Neuronal stem cell (in vitro differentiated cells): ENCODE measurements at regions not wholly inside any gene's neighbourhood (a gene's known extent, or its start where the extent isn't known, plus 50 kb on each side); places are given as distances from the start of the nearest gene placed in this dataset.

Source experiments
- DNase-seq: peaks from one replicate; pipeline ENCODE4 v3.0.0-alpha.2; 2013; ENCODE audit warnings: low spot score
- H2AFZ ChIP-seq: one replicate; pipeline ENCODE4 v1.6.1; 2013; ENCODE audit warnings: mild to moderate bottlenecking, low read length, inconsistent platforms
- H2AK5ac ChIP-seq: 2 replicates; pipeline ENCODE4 v1.6.1; 2013; ENCODE audit warnings: low read depth, mild to moderate bottlenecking, inconsistent platforms, low read length, moderate library complexity, mixed read lengths
- H2BK120ac ChIP-seq: 2 replicates; pipeline ENCODE4 v1.6.1; 2013; ENCODE audit warnings: low read depth, mild to moderate bottlenecking, inconsistent platforms, low read length, moderate library complexity, mixed read lengths
- H2BK12ac ChIP-seq: one replicate; pipeline ENCODE4 v1.6.1; 2013; ENCODE audit warnings: low read length, inconsistent platforms
- H2BK15ac ChIP-seq: 2 replicates; pipeline ENCODE4 v1.6.1; 2013; ENCODE audit warnings: mild to moderate bottlenecking, low read length, inconsistent platforms, mixed read lengths
- H2BK5ac ChIP-seq: one replicate; pipeline ENCODE4 v1.6.1; 2013; ENCODE audit warnings: inconsistent platforms, mild to moderate bottlenecking, low read length, moderate library complexity
- H3K14ac ChIP-seq: one replicate; pipeline ENCODE4 v1.6.1; 2013; ENCODE audit warnings: low read length, inconsistent platforms
- H3K18ac ChIP-seq: 2 replicates; pipeline ENCODE4 v1.6.1; 2013; ENCODE audit warnings: low read length, inconsistent platforms
- H3K23ac ChIP-seq: 2 replicates; pipeline ENCODE4 v1.6.1; 2013; ENCODE audit warnings: low read depth, mild to moderate bottlenecking, mixed read lengths, low read length, inconsistent platforms; ENCODE audit not compliant: poor library complexity
- H3K27ac ChIP-seq: replicated peaks from 3 replicates; pipeline ENCODE4 v1.5.1; 2013; ENCODE audit warnings: low read length, inconsistent platforms
- H3K27me3 ChIP-seq, 3 experiments: 2 replicates each; pipeline ENCODE4 v1.6.1; 2013; ENCODE audit warnings: low read length in 3 of 3, mild to moderate bottlenecking in 2 of 3, inconsistent platforms in 1 of 3, low read depth in 1 of 3, mixed read lengths in 1 of 3, moderate library complexity in 1 of 3; ENCODE audit not compliant: control insufficient read depth in 3 of 3, insufficient read depth in 3 of 3
- H3K36me3 ChIP-seq, 2 donors: replicated peaks in 1 of 2; 2 replicates each; pipeline ENCODE4 v1.6.1; 2013; ENCODE audit warnings: low read length in 2 of 2; ENCODE audit not compliant: control insufficient read depth in 2 of 2, insufficient read depth in 2 of 2
- H3K4ac ChIP-seq: 2 replicates; pipeline ENCODE4 v1.6.1; 2013; ENCODE audit warnings: inconsistent platforms, mild to moderate bottlenecking, low read length, moderate library complexity
- H3K4me1 ChIP-seq, 2 donors: 1 replicate in 1 of 2; 2 replicates in 1 of 2; pipeline ENCODE4 v1.6.1; 2013; ENCODE audit warnings: low read length in 2 of 2, low read depth in 1 of 2; ENCODE audit not compliant: control insufficient read depth in 2 of 2, insufficient read depth in 1 of 2
- H3K4me2 ChIP-seq: one replicate; pipeline ENCODE4 v1.6.1; 2013; ENCODE audit warnings: mild to moderate bottlenecking, low read length, inconsistent platforms; ENCODE audit not compliant: insufficient read depth, poor library complexity, severe bottlenecking
- H3K4me3 ChIP-seq, 2 donors: 2 replicates each; pipeline ENCODE4 v1.5.1; 2013; ENCODE audit warnings: low read length in 2 of 2, mild to moderate bottlenecking in 2 of 2, inconsistent platforms in 1 of 2, moderate library complexity in 1 of 2
- H3K79me1 ChIP-seq: one replicate; pipeline ENCODE4 v1.6.1; 2013; ENCODE audit warnings: low read depth, mild to moderate bottlenecking, inconsistent platforms, low read length, moderate library complexity
- H3K9ac ChIP-seq: one replicate; pipeline ENCODE4 v1.6.1; 2013; ENCODE audit warnings: mild to moderate bottlenecking, low read depth, low read length, inconsistent platforms; ENCODE audit not compliant: poor library complexity
- H3K9me3 ChIP-seq, 2 donors: replicated peaks in 1 of 2; 2 replicates each; pipeline versions ENCODE3 to v1.6.1; 2013; ENCODE audit warnings: low read length in 2 of 2, mild to moderate bottlenecking in 2 of 2, inconsistent platforms in 1 of 2, low read depth in 1 of 2, mixed read lengths in 1 of 2, moderate library complexity in 1 of 2; ENCODE audit not compliant: control insufficient read depth in 2 of 2, insufficient read depth in 1 of 2
- H4K8ac ChIP-seq: one replicate; pipeline ENCODE4 v1.6.1; 2013; ENCODE audit warnings: low read depth, mild to moderate bottlenecking, inconsistent platforms, low read length, moderate library complexity
- H4K91ac ChIP-seq: one replicate; pipeline ENCODE4 v1.6.1; 2013; ENCODE audit warnings: low read length, low read depth, mild to moderate bottlenecking, inconsistent platforms; ENCODE audit not compliant: poor library complexity
- WGBS, 2 donors: extraction: QIAGEN DNeasy Blood & Tissue Kit; methylation state at CpG; one replicate each; pipeline ENCODE4 v1.1.7; 2013; ENCODE audit warnings: missing lambda C conversion rate in 2 of 2, mixed read lengths in 1 of 2; ENCODE audit not compliant: insufficient read length in 2 of 2, insufficient replicate concordance in 1 of 2; ENCODE audit errors: extremely low coverage in 2 of 2; 5-methylcytosine and 5-hydroxymethylcytosine counted together

DNA sequence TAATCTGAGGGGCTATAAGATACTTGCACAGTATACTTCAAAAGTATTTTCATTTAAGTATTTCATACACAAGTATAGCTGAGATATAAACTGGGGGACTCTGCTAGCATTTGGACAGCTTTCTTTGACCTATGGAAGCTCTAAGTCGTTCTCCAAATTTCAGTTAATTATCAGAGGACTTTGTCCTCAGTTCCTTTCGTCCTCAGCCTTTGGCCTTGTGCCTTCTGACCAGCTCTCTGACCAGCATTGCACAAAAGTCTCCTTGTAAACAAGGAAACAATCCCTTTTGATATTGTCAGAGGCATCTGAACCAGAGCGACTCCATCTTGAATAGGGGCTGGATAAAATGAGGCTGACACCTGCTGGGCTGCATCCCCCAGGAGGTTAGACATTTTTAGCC, 464.0 kb upstream of the FAM241A start:
- no peak overlapping the region for H2BK120ac ChIP-seq
- H3K4me2 ChIP-seq, result no peak overlapping the region
- H3K4me3 ChIP-seq, result no peak overlapping the region
- no peak overlapping the region for H2BK12ac ChIP-seq
- H3K27ac ChIP-seq, result no peak overlapping the region
- H3K14ac ChIP-seq, result no peak overlapping the region
- no peak overlapping the region for H4K91ac ChIP-seq
- H2AFZ ChIP-seq, result peak overlapping the region; percentile 85
- no peak overlapping the region for H4K8ac ChIP-seq
- no peak overlapping the region for H2AK5ac ChIP-seq
- H3K4ac ChIP-seq, result no peak overlapping the region
- no CpG with 5 or more reads among the region's 3 CpGs for WGBS, 2 donors
- no peak for DNase-seq
- H3K23ac ChIP-seq, result no peak overlapping the region
- H3K27me3 ChIP-seq, result no peaks in the 10 kb centered on the region
- no peak overlapping the region for H2BK5ac ChIP-seq
- H3K18ac ChIP-seq, result no peak overlapping the region
- no peak overlapping the region for H3K9ac ChIP-seq
- H3K79me1 ChIP-seq, result no peaks in the 10 kb centered on the region
- no peaks in the 10 kb centered on the region for H3K9me3 ChIP-seq
- no peaks in the 10 kb centered on the region for H3K36me3 ChIP-seq
- H3K4me1 ChIP-seq, result peaks cover 0 to 23% of the 10 kb centered on the region in 2 donors
- no peak overlapping the region for H2BK15ac ChIP-seq

DNA sequence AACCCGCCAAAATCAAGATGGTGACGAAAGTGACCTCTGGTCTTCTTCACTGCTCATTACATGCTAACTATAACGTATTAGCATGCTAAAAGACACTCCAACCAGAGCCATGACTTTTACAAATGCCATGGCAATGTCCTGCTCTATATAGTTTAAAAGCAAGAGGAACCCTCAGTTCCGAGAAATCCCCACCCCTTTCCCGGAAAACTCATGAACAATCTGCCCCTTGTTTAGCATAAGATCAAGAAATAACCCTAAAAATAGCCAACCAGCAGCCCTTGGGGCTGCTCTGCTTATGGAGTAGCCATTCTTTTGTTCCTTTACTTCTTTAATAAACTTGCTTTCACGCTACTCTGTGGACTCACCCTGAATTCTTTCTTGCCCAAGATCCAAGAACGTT, 463.5 kb upstream of the FAM241A start:
- Histone ChIP-seq H3K79me1 (no peaks in the 10 kb centered on the region), H3K9me3 (no peaks in the 10 kb centered on the region), H3K23ac (no peak overlapping the region), H2BK12ac (no peak overlapping the region), H3K36me3 (no peaks in the 10 kb centered on the region), H2BK15ac (no peak overlapping the region), H2AK5ac (no peak overlapping the region), H2BK5ac (no peak overlapping the region), H2AFZ (peak overlapping the region; percentile 85), H3K9ac (no peak overlapping the region), H3K14ac (no peak overlapping the region), H3K27ac (no peak overlapping the region), H3K27me3 (no peaks in the 10 kb centered on the region), H3K4me1 (peaks cover 0 to 23% of the 10 kb centered on the region in 2 donors), H4K8ac (no peak overlapping the region), H3K18ac (no peak overlapping the region), H3K4me3 (no peak overlapping the region), H3K4me2 (no peak overlapping the region), H2BK120ac (no peak overlapping the region), H4K91ac (no peak overlapping the region), H3K4ac (no peak overlapping the region)
- no peak for DNase-seq
- WGBS, 2 donors, result no CpG with 5 or more reads among the region's 7 CpGs

GRCh38 chr4:111685205-111685604, 460.0 kb upstream of the FAM241A start:
- no CpG with 5 or more reads among the region's 3 CpGs for WGBS, 2 donors
- Histone ChIP-seq H3K4ac (no peak overlapping the region), H2BK15ac (no peak overlapping the region), H4K91ac (no peak overlapping the region), H3K79me1 (no peaks in the 10 kb centered on the region), H2BK120ac (no peak overlapping the region), H3K9me3 (no peaks in the 10 kb centered on the region), H3K4me3 (no peak overlapping the region), H3K23ac (no peak overlapping the region), H2AK5ac (no peak overlapping the region), H3K14ac (no peak overlapping the region), H2AFZ (no peak overlapping the region), H3K27ac (no peak overlapping the region), H3K9ac (no peak overlapping the region), H3K18ac (no peak overlapping the region), H3K36me3 (no peaks in the 10 kb centered on the region), H2BK5ac (no peak overlapping the region), H4K8ac (no peak overlapping the region), H3K27me3 (no peaks in the 10 kb centered on the region), H2BK12ac (no peak overlapping the region), H3K4me2 (no peak overlapping the region), H3K4me1 (peaks cover 0 to 14% of the 10 kb centered on the region in 2 donors)
- no peak for DNase-seq

DNA sequence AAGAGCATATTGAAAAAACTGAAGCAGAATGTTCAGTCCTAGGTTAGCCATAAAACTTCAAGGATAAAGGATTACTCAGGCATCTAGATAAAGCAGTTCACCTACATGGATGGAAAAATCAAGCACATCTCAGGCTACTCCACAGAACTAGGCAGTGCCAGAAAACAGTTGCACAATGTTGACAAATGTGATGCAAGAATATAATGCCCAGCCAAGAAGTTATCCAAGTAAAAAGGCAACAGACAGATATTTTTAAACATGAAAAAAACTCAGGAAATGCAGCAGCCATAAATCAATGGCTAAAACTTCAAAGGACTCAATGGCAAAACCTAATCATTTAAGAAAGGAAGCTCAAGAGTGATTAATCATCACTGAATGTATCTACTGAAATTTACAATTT, 456.0 kb upstream of the FAM241A start:
- Histone ChIP-seq H3K4me3 (no peak overlapping the region), H3K9me3 (no peaks in the 10 kb centered on the region), H4K91ac (no peak overlapping the region), H3K4me1 (no peaks in the 10 kb centered on the region), H3K9ac (no peak overlapping the region), H3K36me3 (no peaks in the 10 kb centered on the region), H3K27ac (no peak overlapping the region), H4K8ac (no peak overlapping the region), H3K4me2 (no peak overlapping the region), H3K4ac (no peak overlapping the region), H3K14ac (no peak overlapping the region), H2BK120ac (no peak overlapping the region), H2AFZ (peak overlapping the region; percentile 20), H3K23ac (no peak overlapping the region), H2BK5ac (no peak overlapping the region), H2BK15ac (no peak overlapping the region), H2AK5ac (no peak overlapping the region), H3K18ac (no peak overlapping the region), H3K79me1 (no peaks in the 10 kb centered on the region), H2BK12ac (no peak overlapping the region), H3K27me3 (no peaks in the 10 kb centered on the region)
- DNase-seq, result no peak
